GM20000 (cell line): ENCODE measurements at regions not wholly inside any gene's neighbourhood (a gene's known extent, or its start where the extent isn't known, plus 50 kb on each side); places are given as distances from the start of the nearest gene placed in this dataset.

Experiments used
- DNase-seq: peaks from one replicate; pipeline ENCODE4 v3.0.0; 2012; ENCODE audit warnings: low spot score
- CTCF ChIP-seq: IDR thresholded peaks from 2 replicates; pipeline ENCODE4 v1.5.1; 2012; ENCODE audit warnings: mild to moderate bottlenecking, control low read depth; ENCODE audit errors: extremely low read depth, missing control alignments

GRCh38 chr4:11931266-11931820 is 502.6 kb upstream of the HS3ST1 start:
- no peak for TF ChIP-seq CTCF
- DNase-seq = no peak

GRCh38 chr4:11929080-11929479 is 500.4 kb upstream of the HS3ST1 start:
- TF ChIP-seq CTCF = no peak
- no peak for DNase-seq

- TF ChIP-seq CTCF = no peak
- DNase-seq = no peak
Observed at GRCh38 chr4:11919316-11919715, 490.6 kb upstream of the HS3ST1 start.

- no peak for DNase-seq
- TF ChIP-seq CTCF = no peak
Observed at GRCh38 chr4:11914406-11914805, 485.7 kb upstream of the HS3ST1 start.

GRCh38 chr4:11912886-11913285 is 484.2 kb upstream of the HS3ST1 start:
- no peak for DNase-seq
- TF ChIP-seq CTCF = no peak

GRCh38 chr4:11910812-11911211 is 482.1 kb upstream of the HS3ST1 start:
- DNase-seq = no peak
- no peak for TF ChIP-seq CTCF

- no peak for DNase-seq
- TF ChIP-seq CTCF = no peak
Observed at GRCh38 chr4:11908712-11909111, 480.0 kb upstream of the HS3ST1 start.
